ENCODE measurements at regions not wholly inside any gene's neighbourhood (a gene's known extent, or its start where the extent isn't known, plus 50 kb on each side); places are given as distances from the start of the nearest gene placed in this dataset.

DNA sequence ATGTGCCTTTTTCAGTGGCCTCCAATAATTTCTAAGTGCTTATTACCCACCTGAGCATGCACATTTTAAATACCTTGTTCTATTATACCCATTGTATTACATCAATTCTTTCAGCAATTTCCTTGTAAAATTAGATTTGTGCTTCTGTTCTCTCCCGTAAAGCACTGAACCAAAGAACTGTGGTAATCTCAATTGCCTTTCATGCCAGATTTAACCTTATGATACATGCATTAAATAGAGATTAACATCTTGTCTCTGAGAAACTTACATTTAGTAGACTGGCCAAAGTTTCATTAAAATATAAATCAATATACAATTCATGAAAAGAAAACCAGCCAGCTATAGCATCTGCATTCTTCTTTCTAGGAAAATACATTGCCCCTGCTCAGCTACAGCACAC lies 137.2 kb downstream of the EFNB2 start:
- TF ChIP-seq ZNF274 (IDR thresholded peaks at IDR 0.05; ENCODE audit: low read depth, low read length) (no peak), YY1 (IDR thresholded peaks at IDR 0.05; ENCODE audit: insufficient read depth, insufficient read length) (no peak), SUZ12 (IDR thresholded peaks at IDR 0.05; ENCODE audit: extremely low read depth, insufficient read depth, insufficient read length) (no peak)
